ENCODE measurements at regions not wholly inside any gene's neighbourhood (a gene's known extent, or its start where the extent isn't known, plus 50 kb on each side); places are given as distances from the start of the nearest gene placed in this dataset.

- intact Hi-C loops (cut with DNase I), result no loop called here
- H3K9me3 ChIP-seq, result no peaks in the 10 kb centered on the region
- H3K27me3 ChIP-seq, result no peaks in the 10 kb centered on the region
- no peak for ATAC-seq
- H3K27ac ChIP-seq, result no peak overlapping the region
- H3K4me1 ChIP-seq, result peaks cover 0 to 4% of the 10 kb centered on the region in 2 donors
- no peaks in the 10 kb centered on the region for H3K36me3 ChIP-seq
- H3K4me3 ChIP-seq, result no peak overlapping the region
- TF ChIP-seq, protein P1, sequence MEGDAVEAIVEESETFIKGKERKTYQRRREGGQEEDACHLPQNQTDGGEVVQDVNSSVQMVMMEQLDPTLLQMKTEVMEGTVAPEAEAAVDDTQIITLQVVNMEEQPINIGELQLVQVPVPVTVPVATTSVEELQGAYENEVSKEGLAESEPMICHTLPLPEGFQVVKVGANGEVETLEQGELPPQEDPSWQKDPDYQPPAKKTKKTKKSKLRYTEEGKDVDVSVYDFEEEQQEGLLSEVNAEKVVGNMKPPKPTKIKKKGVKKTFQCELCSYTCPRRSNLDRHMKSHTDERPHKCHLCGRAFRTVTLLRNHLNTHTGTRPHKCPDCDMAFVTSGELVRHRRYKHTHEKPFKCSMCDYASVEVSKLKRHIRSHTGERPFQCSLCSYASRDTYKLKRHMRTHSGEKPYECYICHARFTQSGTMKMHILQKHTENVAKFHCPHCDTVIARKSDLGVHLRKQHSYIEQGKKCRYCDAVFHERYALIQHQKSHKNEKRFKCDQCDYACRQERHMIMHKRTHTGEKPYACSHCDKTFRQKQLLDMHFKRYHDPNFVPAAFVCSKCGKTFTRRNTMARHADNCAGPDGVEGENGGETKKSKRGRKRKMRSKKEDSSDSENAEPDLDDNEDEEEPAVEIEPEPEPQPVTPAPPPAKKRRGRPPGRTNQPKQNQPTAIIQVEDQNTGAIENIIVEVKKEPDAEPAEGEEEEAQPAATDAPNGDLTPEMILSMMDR (IDR thresholded peaks at IDR 0.05), result no peak
- DNase-seq, result no peak
These were observed 86.8 kb upstream of the EEPD1 start for GRCh38 chr7:36066343-36066664.

DNA sequence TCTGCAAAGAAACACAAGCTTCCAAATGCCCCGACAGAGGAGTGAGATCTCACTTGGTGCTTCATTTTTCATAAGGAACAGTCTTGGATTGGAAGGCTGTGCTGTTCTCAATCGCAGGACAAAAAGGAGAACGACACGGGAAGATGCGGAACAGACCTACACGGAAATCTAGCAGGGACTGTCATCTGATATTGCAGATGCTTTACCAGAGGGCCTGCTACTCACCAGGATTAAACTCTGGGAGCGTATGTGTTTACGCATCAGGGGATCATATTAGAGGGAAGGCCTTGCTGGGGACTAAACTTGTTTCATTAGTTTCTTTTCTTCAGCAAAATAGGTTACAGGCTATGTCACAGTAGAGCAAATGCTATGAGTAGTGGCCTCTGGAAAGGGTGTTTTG is 82.8 kb upstream of the EEPD1 start:
- DNase-seq, result no peak
- Histone ChIP-seq H3K36me3 (no peaks in the 10 kb centered on the region), H3K27me3 (no peaks in the 10 kb centered on the region), H3K27ac (peak overlapping the region in 1 of 2 donors; percentile 3), H3K4me3 (no peak overlapping the region), H3K4me1 (peaks cover 0 to 4% of the 10 kb centered on the region in 2 donors), H3K9me3 (no peaks in the 10 kb centered on the region)
- intact Hi-C loops (cut with DNase I), result no loop called here
- ATAC-seq, result no peak
- TF ChIP-seq, protein P1 (IDR thresholded peaks at IDR 0.05), result no peak

- no peaks in the 10 kb centered on the region for H3K36me3 ChIP-seq
- TF ChIP-seq, protein P1 (IDR thresholded peaks at IDR 0.05), result no peak
- DNase-seq (no peak), ATAC-seq (no peak)
- no peaks in the 10 kb centered on the region for H3K27me3 ChIP-seq
- intact Hi-C loops (cut with DNase I), result no loop called here
- H3K4me3 ChIP-seq, result no peak overlapping the region
- peaks cover 0 to 4% of the 10 kb centered on the region in 2 donors for H3K4me1 ChIP-seq
- H3K9me3 ChIP-seq, result no peaks in the 10 kb centered on the region
- H3K27ac ChIP-seq, result no peak overlapping the region
These were observed 81.4 kb upstream of the EEPD1 start for GRCh38 chr7:36071605-36072004.

GRCh38 chr7:36072620-36073019 is 80.4 kb upstream of the EEPD1 start:
- TF ChIP-seq, protein P1 (IDR thresholded peaks at IDR 0.05), result no peak
- H3K27ac ChIP-seq, result no peak overlapping the region
- ATAC-seq (no peak), DNase-seq (no peak)
- no peaks in the 10 kb centered on the region for H3K36me3 ChIP-seq
- no peaks in the 10 kb centered on the region for H3K27me3 ChIP-seq
- intact Hi-C loops (cut with DNase I), result no loop called here
- no peaks in the 10 kb centered on the region for H3K9me3 ChIP-seq
- peaks cover 0 to 4% of the 10 kb centered on the region in 2 donors for H3K4me1 ChIP-seq
- no peak overlapping the region for H3K4me3 ChIP-seq

DNA sequence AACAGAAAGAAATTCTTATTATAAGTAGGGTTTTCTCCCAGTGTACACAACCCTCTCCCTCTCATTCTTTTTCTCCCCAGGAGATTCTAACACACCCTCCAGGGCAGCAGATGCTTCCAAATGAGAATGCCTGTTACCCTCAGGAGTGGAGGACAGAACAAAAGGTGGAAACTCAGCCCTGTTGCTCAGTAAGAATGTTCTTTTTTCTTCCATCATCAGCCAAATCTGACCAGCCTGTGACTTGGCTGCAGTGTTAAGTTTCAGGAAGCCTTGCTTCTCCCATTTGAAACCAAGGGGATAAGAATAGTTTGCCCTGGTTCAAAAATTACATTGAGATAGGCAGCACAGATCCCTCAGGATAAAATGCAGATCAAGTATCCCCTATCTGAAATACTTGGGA is 77.5 kb upstream of the EEPD1 start:
- intact Hi-C loops (cut with DNase I), result no loop called here
- no peak for DNase-seq
- no peaks in the 10 kb centered on the region for H3K4me1 ChIP-seq
- H3K27ac ChIP-seq, result no peak overlapping the region
- no peak overlapping the region for H3K4me3 ChIP-seq
- ATAC-seq, result no peak
- H3K27me3 ChIP-seq, result no peaks in the 10 kb centered on the region
- TF ChIP-seq, protein P1 (IDR thresholded peaks at IDR 0.05), result no peak
- no peaks in the 10 kb centered on the region for H3K36me3 ChIP-seq
- no peaks in the 10 kb centered on the region for H3K9me3 ChIP-seq

All from left lung (tissue), 4 donors.